ENCODE measurements at regions not wholly inside any gene's neighbourhood (a gene's known extent, or its start where the extent isn't known, plus 50 kb on each side); places are given as distances from the start of the nearest gene placed in this dataset.

DNA sequence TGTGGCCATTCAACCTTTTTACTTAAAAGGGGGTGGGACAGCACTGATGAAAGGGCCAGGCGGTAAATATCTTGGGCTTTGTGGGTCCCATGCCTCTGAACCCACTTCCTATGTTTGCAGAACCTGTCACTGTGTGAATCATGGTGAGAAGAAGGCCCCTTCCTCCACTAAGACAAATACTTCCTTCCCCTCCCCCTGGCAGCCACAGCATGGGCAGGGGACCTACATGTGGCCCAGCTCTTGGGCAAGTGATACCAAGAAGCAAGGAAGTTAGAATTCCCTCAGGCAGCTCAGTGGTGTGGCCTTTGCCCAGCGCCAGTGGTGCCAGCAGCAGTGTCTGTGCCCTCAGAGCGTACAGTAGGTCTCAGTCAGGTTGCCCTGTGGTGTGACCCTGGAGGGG is 168.6 kb downstream of the TRIM33 start:
- DNase-seq, result no peak

- DNase-seq, result no peak
Measured at GRCh38 chr1:114341856-114342255, 169.1 kb downstream of the TRIM33 start.

GRCh38 chr1:114341299-114341698 is 169.7 kb downstream of the TRIM33 start:
- no peak for DNase-seq

- DNase-seq, result no peak
Measured at GRCh38 chr1:114340892-114341291, 170.1 kb downstream of the TRIM33 start.

DNA sequence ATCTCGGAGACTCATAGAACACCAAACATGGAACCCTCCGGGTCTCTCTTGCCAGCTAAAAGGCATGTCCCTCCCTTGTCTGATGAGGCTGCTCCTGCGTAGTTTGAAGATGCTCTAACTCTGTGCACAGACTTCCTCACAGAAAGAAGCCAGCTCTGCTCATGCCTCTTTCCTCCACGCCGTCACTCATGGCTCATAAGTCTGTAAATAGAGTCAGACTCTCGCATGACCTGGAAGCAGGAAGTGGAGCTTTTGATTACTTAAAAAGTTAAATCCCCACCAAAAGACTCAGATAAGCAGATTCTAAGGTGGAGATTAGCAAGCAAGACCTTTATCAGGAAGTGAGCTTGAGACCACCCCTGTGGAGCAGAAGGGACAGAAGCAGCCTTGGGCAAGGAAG is 171.6 kb downstream of the TRIM33 start:
- DNase-seq, result no peak

GRCh38 chr1:114338191-114338890 is 172.7 kb downstream of the TRIM33 start:
- no peak for DNase-seq

- DNase-seq, result no peak
Measured at GRCh38 chr1:114337417-114337816, 173.6 kb downstream of the TRIM33 start.

DNA sequence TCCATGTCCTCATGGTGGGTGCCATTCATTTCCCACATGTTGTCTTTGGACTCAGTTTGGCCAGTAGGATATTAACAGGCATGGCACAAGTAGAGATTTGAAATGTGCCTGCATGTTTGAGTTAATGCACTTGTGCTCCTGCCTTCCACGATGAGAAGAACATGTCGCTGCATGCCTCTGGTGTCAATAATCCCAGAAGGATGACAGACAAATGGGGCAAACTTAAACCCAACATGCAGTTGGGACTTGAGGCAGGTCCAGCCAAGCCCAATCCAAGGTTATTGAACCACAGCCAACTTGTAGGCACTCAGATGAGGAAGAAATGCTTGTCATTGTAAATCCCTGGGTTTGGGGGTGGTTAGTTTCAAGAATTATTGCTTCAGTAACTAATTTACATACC is 174.6 kb downstream of the TRIM33 start:
- DNase-seq, result no peak

GRCh38 chr1:114335273-114335672 is 175.7 kb downstream of the TRIM33 start:
- DNase-seq, result no peak

DNA sequence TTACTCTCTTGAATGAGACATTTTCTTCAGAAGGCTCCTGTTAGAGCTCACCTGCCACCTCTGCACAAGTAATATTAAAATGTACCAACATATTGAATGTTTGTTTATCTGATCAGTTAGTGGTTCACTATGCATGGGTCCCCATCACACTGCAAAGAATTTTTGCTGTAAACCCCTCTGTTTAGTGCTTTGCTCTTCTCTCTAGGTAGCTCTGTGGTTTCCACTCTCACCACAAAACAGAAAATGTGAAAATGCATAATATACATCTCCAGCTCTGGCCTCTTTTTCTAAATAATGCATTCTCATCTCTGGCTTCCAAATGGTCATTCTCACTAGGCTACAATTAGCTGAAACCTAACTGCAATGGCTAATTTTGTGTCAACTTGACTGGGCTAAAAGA is 176.7 kb downstream of the TRIM33 start:
- no peak for DNase-seq

DNA sequence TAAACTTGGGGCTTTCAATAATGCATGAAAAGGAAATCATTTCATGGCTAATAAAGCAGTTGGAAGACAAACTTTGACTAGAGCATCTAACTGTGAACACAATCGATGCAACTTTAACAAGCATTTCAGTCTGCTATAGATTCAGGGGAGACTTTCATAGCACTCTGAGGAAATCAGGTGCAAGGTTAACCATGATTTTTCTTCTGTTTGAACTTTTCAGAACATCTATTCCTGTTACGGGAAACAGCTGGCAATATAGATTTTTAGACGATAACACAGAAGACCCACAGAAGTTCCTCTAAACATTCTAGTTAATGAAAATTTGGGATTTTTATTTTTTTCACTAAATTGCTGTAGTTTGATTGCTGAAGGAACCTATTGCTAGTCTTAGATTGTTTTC is 177.3 kb downstream of the TRIM33 start:
- no peak for DNase-seq

DNA sequence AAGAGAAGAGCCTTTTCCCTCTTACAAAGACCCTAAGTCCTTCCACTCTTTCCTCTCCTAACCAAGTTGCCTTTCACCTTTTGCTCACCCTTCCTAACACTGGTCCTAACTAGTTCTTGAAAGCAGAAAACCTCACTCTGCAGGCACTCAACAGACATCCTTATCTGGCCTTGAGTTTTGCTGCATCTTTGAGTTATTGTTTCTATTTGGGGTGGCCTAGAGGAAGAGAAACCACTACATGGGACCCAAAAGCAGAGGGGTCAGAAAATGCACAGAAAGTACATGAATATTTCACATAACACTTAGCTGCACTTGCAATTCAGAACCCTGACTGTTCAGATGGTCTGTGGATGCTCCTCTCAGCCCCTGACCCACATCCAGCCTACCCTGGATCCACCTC is 178.3 kb upstream of the SYT6 start:
- no peak for DNase-seq

DNA sequence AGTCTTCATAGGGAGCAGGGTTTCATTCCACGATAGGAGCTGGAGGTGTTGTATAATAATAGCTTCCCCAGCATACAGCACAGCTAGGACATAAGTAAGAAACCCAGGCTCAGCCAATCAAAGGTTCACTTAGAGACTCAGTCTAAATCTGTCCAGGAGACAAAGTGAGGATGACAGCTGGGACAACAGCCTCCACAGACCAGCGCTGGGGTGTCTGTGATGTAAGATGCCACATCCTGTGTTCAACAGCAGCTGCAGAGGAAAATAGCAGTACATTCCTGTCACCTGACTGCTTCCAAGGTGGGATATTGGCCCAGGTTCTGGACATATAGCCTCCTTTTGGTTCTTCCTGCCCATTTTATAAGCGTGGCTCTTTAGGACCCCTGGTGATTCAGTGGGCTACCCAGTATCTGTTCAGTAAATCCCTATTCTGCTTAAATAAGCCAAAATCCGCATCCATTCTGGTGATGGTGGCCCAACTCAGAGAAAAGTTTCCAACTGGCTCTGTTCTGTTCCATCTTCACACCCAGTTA is 176.8 kb upstream of the SYT6 start:
- DNase-seq, result no peak

GRCh38 chr1:114328361-114328904 is 174.8 kb upstream of the SYT6 start:
- no peak for DNase-seq

DNA sequence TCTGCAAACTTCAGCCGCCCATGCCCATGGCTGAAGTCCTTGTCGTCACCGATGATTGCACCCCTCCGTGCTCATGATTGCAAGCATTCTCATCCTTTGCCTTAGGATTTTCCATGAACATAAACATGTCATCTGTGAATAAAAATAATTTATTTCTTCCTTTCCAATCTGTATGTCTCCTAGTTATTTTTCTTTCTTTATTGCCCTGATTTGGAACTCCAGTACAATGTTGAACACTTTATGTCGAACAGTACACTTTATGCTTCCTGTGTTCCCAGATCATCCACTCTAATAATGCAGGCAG is 170.9 kb upstream of the SYT6 start:
- DNase-seq, result no peak

GRCh38 chr1:114323959-114324661 is 170.4 kb upstream of the SYT6 start:
- DNase-seq, result no peak

DNA sequence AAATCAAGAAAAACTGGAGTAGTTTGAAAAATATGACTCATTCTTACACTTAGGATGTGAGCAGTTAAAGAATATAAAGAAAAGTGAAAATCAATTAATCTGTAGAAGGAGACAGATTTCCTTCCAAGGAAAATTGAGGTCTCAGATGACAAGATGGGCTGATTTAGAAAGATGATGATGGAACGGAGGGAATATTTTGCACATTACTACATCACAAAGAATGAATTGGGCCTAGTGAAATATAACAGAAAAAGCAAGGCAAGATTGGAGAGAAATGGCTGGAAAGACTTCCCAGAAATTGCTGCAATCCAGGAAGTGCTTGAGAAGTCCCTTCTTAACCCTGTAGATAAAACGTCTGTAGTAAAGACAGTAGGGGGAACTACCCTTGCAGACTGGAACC is 169.1 kb upstream of the SYT6 start:
- DNase-seq, result no peak

DNA sequence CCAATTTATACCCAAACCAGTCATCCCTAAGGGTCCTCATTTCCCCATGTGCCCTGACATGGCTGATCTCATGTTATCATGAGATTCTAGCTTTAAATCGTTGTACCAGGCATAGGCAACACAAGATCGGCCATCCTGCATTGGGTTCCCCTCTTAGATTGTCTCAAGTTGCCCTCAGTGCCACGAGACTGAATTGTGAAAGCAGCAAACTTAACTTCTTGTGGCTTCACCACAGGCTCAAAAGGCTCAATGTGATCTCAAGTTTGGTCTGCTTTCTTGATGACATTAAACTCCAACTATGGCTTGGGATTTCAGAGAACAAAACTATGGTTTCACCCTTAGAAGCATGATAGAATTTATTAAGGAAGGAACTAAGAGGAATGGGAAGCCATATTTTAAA is 168.5 kb upstream of the SYT6 start:
- DNase-seq, result no peak

GRCh38 chr1:114320586-114320985 is 166.9 kb upstream of the SYT6 start:
- no peak for DNase-seq

DNA sequence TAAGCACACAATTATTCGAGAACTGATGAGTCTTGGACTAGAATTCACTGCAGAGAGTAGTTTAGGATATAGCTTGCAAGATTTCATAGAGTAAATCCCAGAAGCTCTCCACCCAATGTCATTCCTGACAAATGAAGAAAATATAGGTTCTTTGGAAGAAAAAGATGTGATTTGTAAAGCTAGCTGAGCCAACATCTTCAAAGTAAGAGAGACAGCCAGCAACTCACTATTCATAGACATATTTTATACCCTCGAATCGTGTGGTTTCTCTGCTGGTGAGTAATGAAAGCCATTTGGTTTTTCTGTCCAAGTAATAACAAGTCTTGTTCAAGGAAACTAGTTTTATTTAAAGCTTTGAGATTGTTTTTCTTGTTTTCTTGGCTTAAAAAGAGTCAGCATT is 165.7 kb upstream of the SYT6 start:
- DNase-seq, result no peak

- no peak for DNase-seq
Measured at GRCh38 chr1:114318961-114319360, 165.3 kb upstream of the SYT6 start.

DNA sequence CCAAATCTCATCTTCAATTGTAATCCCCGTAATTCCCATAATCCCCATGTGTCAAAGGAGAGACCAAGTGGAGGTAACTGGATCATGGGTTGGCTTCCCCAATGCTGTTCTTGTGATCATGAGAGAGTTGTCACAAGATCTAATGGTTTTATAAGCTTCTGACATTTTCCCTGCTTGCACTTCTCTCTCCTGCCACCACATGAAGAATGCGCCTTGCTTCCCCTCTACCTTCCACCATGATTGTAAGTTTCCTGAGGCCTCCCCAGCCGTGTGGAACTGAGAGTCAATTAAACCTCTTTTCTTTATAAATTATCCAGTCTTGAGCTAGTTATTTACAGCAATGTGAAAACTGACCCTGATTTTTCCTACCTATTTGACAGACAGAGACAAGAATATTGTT is 162.5 kb upstream of the SYT6 start:
- no peak for DNase-seq

GRCh38 chr1:114315631-114316030 is 162.0 kb upstream of the SYT6 start:
- DNase-seq, result no peak

GRCh38 chr1:114314576-114314975 is 160.9 kb upstream of the SYT6 start:
- DNase-seq, result no peak

DNA sequence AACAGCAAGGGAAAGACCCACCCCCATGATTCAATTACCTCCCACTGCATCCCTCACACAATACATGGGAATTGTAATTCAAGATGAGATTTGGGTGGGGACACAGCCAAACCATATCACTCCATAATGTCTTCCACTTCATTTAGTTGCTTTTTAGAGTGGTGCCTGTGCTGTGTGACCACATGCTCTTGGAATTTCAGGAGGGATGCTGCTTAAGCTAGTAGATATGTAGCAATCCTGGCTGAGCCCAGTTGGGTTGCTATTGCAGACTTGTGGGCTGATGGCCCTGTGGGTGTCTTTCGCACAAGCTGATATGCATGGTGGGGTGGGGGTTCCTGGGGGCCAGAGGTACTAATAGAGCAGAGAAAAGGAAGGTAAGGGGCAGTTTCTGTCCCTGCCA is 160.4 kb upstream of the SYT6 start:
- DNase-seq, result no peak

Measured in NCI-H2227 treated with DMSO at 0.1 percent for 48 hours (cell line).